ENCODE measurements at regions not wholly inside any gene's neighbourhood (a gene's known extent, or its start where the extent isn't known, plus 50 kb on each side); places are given as distances from the start of the nearest gene placed in this dataset.
"Not testable (repeated sequence)": the region's sequence is repeated elsewhere in the genome, so short reads cannot be mapped to it uniquely, and the experiment has no call there.

DNA sequence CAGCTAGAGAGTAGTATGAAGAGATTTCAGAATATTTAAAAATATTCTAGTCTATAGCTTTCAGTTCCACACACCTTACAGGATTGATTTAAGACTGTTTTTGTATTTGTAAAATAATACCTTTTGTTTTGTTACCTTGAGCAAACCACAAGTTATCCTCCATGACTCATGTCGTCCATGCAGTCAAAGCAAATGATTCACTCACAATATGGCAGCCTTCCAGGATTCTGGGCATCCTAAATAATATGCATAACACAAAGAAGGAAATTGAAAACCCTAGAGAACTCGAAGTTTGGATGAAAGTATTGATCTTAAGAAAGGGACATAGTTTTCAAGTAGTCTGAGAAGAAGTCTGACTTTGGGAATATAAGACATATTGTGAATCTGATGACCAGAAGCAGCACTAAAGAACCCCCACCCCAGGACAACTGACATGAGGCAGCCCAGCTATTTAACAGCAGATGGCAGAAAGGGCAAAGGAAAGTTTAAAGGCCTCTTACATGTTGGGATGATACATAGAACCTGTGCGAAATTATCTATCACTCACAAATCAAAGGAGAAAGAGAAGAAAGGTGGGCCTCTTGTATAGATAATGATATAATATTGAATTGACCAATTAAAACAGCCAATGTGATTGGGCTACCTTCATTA lies 857.9 kb downstream of the BRINP3 start:
- DNase-seq, result peak; percentile 88

DNA sequence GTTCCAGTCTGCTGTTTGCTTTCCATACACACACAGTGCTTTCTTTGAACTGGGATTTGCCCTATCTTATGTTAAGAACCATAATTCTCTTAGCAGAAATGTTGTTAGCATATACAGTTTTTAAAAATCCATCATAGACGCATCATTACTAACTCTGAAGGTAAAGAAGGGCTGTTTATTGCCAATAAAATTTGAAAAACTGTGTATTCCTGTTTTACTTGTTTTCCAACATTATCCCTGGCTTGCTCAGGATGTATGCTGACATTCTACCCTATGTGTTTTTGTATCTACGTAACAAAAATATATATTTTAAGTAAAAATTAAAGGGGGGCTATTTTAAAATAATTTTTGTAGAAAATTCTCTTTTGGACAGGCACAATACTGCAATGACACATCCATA lies 857.2 kb downstream of the BRINP3 start:
- DNase-seq, result no peak

DNA sequence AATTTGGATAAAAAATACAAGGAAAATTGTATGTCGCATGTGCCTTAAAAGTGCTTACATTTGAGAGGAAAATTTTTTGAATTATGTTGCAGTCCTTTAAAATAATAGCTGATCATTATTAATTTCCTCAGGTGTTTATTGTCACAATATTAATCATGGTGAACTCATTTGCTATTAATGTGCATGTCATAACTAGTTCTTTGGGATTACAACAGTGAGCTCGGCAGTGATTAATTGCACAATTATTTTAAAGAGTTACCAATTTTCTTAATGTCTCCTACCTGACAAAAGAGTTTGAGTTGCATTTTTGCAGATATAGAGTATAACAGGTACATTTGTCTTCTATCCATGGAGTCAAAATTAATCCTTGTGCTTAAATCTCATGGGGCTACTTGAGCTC lies 854.3 kb downstream of the BRINP3 start:
- no peak for DNase-seq

DNA sequence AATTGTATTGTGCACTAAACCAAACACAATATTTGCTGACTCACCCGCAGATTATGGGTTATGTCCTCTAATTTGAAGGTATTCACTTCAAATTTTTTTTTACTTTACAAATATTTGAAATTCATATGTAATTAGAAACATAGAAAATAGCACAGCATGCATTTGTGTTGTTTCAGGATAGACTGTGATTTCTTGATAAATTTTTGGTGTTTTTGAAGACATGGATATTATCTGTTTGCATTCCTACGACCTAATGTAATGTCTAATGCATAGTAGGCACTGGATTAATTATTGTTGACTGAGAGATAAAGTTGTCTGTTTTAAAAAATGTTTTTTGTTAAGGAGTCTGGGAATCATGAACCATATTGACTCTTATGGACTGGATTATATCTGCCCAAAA lies 850.2 kb downstream of the BRINP3 start:
- no peak for DNase-seq

DNA sequence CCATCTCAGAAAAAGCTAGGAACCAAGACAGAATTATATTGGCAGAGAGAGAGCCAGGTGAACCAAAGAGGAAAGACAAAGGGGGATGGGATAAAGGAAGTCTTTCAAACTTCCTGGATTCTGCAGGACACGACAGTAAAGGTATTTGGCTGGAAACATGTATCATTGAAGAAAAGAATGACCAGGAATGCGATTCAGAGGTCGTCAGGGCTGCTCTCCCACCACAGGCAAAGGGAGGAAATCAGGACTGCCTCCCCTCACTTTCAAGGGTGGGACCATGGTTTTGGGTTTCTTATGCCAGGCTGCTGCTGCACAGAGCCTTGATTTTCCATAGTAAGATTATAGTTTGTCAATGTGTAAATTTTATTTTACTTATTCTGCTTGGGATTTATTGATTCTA lies 848.8 kb downstream of the BRINP3 start:
- DNase-seq, result no peak

DNA sequence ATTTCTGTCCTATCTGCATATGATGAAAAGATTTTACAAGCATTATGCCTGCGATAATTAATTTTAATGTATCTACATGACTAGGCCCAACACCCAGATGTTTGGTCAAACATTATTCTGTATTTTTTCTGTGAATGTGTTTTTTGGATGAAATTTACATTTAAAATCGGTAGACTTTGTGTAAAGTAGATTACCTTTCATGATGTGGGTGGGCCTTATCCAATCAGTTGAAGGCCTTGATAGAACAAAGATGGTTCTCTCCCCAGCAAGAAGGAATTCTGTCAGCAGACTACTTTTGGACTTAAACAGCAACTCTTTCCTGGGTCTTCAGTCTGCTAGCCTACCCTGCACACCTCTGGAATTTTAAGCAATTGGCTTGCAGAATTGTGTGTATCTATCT lies 844.0 kb downstream of the BRINP3 start:
- no peak for DNase-seq

DNA sequence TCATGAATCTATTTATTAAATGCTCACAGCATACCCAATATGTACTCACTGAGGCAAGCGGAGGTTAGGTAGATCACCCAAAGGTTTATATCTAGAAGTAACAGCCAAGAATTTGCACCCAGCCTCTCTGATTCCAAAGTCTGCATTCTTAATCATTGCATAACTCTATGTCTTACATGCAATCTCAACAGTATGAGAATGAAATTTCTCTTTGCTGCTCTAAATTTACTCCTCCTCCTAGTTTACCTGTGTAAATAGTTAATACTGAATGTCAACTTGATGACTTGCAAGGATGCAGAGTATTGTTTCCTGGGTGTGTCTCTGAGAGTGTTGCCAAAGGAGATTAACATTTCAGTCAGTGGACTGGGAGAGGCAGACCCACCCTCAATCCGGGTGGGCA lies 840.6 kb downstream of the BRINP3 start:
- DNase-seq, result no peak

DNA sequence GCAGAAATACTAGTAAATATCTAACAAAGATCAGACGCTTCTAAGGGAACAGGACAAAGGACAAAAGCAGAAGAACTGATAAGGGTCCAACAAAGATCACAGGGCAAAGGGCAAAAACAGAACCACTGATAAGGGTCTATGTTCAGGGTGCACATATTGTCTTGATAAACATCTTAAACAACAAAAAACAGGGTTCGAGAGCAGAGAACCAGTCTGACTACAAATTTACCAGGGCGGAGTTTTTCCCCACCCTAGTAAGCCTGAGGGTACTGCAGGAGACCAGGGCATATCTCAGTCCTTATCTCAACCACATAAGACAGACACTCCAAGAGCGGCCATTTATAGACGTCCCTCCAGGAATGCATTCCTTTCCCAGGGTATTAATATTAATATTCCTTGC lies 833.5 kb downstream of the BRINP3 start:
- DNase-seq, result not testable (repeated sequence)

DNA sequence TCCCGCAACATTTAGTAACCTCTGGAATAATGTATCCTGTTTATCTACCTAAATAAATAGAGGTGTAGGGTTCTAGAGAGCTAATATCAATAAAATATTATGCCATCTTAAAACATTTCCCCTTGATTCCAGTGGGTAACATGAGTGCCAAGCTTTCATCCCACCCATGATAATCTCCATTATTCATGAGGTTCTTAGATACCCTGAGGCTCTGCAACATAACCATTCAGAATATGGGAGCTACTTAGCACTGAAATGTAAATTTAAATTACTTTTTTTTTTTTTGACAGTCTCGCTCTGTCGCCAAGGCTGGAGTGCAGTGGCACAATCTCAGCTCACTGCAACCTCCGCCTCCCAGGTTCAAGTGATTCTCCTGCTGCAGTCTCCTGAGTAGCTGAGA lies 832.7 kb downstream of the BRINP3 start:
- DNase-seq, result no peak

DNA sequence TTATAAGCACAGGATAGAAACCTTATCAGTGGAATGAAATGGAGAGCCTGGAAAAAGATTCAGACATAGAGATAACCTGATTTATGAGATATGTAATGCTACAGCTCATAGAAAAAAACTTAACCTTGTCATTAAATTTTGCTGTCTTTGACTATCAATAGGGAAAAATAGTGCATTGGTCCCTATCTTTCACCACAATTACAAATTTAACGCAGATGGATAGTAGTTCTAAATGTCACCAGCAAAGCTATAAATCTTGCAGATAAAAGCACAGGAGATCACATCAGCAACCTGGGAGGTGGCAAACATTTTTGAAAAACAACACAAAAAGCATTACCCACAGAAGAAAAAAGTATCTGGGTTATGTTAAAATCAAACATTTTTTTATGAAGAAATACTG lies 831.6 kb downstream of the BRINP3 start:
- no peak for DNase-seq

DNA sequence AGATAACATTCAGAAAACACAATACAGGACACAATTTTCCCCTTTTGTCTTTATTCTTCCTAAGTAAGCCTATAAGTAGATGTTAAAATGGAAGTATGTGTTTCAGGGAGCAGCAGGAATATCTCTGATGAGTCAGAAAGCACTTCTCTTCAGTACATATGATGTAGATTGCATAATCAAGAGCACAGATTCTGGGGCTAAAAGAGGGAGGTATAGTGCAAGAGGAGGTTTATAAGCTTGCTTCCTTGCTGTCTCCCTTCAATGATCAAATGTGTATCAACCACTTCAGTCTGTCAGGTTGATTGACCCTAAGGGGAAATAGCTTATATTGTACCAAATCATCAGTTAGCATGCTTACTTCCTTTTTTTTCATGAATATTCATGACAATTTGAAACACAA lies 822.8 kb downstream of the BRINP3 start:
- peak; percentile 48 for DNase-seq

DNA sequence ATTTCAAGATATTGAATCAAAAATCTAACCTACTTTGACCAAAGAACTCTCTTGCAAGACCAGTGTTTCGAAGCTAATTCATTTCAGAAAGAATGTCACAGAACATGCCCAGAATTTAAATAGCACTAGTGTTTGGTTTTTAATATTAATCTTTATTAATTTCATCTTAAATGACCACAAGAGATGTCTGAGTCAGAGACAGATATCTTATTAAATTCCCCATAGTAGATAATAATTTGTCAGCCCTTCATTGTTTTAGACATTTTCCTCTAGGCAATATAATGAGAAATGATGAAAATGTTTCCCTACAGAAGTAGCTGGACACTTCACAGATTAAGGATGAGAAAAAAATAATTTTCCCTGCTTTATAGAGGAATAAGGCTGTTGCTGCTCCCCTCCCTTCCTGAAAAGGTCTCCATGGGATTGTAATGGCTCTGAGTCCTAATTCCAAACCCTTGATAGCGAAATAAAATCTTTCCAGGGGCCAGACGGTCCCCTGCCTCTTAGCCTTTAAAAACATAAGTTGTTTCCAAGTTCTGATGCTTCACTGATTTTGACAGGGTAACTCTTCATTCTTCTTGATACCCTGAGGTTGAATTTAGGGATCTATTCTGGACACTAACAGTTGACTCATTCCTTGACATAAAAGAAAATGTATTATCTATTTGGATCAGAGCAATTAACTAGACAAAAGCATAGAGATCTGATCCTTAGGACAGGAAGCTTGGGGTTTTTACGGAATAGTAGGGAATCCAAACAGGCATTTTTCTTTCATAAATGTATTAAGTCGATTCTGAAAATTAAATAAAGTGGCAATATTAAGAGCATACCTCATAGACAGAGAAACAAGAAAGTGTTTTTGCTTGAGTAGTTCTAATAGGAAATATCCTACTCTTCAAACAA lies 820.8 kb downstream of the BRINP3 start:
- DNase-seq, result no peak

DNA sequence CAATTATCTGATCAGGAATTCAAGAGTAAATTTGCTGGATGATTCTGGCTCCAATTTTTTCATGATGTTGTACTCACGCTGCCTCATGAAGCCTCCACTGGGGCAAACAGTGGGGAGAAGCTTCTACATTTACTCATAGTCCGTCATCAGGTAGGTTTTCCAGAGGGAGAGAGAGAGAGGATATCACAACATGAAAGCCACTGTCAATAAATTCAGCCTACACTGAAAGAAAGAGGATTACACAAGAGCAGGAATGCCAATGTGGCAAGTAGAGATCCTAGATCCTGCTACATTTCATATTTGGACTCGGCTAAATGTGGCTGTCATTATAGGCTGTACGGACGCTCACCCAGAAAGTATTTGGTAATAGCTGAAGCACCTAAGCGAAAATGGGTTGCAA lies 819.9 kb downstream of the BRINP3 start:
- DNase-seq, result peak; percentile 47

DNA sequence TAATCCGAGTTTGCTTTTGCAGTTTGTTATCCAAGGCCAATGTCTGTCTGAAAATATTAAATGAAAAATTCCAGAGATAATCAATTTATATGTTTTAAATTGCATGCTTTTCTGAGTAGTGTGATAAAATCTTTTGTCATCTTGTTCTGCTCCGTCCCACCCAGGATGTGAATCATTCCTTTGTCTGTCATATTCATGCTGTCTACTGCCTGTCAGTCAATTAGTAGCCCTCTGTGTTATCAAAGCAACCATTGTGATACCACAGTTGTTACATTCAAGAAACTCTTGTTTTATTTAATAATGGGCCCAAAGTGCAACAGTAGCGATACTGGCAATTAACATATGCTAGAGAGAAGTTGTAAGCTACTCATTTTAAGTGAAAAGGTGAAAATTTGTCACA lies 819.3 kb downstream of the BRINP3 start:
- DNase-seq, result no peak

DNA sequence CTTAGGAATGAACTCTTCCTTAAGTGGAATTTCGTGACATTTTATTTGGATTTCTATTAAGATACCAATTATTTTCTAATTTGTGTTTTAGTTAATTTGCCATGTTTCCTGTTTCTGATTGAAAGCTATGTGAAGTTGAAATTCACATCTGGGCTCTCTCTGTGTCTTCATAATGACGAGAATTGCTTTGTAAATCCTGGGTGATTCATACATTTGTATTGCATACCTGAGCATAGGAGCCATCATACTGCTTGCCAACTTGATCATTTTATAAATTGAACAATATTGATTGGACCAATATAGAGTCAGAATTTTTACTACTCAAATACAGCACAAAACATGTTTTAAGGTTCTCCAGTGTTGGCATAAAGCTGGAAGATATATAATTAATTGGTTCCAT lies 817.9 kb downstream of the BRINP3 start:
- no peak for DNase-seq

DNA sequence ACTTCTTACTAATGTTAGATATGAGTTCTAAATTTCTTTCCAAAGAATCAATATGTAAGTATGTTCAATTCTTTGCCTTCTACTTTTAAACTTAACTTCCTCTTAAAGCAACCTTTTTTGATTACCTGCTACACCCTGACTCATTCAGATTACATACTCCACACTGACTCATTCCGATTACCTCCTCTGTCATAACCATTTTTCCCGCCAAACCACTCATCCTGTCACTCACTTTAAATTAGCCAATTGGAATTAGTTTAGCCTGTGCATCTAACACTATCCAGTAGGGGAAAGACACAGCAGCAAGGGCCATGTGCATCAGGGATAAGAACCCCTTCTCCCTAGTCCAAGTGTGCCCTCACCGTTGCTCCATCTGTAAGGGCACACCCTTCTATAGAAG lies 815.5 kb downstream of the BRINP3 start:
- peak; percentile 7 for DNase-seq

DNA sequence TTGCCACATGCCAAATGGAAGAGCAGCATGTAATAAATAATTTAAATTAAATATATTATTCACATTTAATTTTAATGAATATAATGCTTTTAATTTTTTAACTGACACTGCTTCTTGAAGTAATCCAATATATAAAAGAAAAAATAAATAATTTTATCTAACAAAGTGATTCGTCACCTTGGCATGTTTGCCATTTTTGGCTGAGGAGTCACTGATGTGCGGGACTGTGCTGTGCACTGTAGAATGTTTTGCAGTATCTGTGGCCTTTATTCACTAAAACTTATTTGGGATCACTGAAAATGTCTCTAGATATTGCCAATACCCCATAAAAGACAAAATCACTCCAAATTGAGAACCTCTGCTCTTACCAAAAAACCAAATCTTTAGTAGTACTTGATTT lies 807.8 kb downstream of the BRINP3 start:
- peak; percentile 62 for DNase-seq

DNA sequence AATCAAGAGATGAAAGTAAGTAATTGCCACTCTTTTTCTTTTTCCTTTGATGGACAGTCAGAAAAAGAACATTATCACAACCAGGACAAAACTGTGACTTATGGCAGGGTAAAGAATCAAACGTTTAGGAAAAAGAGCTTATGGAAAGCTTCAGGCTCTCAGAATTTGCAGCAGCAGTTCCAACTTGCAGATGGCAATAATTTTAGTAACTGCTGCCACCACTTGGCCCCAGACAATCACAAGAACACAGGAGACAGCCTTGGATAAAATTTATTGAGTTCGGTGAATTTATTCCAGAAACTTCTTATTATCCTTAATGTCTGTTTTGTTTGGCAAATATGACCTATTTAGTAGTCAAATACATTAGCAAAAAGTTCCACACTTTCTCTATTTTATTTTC lies 804.4 kb downstream of the BRINP3 start:
- no peak for DNase-seq

DNA sequence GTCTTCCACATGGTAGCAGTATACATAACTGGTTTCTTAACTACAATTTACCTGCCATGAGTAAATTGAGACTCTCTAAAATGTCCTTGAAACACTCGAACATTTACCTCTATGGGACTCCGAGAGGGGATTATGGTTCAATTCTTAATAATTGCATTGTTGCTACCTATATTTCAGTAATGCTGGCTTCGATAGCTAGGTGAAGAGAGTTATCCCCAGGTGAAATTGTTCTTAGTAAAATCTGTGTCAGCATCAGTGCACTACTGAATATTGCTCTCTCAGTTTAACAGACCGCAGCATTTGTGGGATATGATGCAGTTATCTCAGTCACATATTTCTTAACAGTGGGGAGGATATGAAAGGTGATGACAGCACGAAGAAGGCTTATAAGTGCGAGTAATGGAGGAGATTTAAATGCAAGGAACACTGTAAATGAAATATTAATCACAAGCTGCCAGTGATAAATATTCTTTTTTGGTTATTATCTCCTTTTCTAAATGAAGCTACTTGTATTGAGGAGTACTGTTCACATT lies 801.9 kb downstream of the BRINP3 start:
- DNase-seq, result peak; percentile 59

DNA sequence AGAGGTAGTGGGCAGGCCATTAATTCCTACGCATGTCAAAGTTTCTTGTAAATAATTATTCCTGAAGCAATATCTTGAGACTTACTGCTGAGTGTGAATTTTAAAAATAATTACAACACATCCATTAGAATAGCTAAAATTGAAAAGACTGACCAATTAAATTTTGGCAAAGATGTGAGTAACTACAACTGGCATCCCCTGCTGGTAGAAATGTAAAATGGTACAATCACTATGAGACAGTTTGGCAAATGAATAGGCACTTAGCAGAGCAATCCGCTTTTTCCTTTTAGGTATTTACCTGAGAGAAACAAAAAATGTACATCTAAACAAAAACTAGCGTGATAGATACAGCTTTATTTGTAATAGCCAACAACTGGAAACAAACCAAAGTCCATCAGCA lies 798.9 kb downstream of the BRINP3 start:
- no peak for DNase-seq

DNA sequence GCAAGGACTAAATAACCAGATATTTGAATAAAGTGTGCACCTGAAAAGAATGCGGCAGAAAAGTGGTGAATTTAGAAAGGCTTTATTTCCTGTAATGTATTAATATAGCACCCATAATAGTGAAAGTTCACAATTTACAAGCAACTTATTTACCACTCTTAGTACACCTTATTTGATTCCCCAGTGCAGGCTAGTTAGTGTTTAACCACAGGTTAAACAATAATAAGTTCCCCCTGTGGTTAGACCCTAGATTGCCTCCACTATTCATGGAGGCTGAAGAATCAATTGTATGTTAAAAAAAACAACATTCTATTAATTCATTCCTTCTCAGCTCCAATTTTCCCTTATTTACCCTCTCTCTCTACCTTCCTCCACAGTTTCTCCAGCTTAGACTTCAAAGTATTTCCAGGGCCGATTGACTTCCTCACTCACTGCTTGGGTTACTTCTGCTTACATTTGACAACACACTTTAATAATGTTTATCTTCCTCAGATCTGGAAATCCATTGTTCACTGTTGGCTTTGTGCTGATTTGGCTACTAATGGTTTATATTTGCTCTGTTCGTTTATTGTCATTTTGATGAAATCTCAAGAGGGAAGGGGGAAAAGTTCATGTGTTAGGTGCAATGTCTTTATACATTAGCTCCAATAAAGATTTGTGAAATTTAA lies 796.3 kb downstream of the BRINP3 start:
- DNase-seq, result no peak

DNA sequence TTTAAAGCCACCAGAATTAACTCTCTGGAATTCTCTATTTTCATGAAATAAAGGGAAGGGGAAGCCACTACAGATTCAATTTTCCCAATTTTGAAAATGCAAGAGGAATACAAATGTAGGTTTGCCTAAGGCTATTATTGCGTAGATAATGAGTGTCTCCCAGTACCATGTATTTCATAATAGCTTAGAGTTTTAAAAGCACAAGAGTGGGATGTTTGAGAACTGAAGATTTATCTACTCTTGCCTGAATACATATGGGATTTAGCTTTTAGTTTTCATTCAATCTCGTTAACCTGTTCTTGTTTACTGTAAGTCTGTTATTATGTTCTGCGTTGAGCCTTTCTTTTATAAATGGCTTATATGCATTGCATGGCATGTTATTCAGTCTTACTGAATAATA lies 795.1 kb downstream of the BRINP3 start:
- no peak for DNase-seq

DNA sequence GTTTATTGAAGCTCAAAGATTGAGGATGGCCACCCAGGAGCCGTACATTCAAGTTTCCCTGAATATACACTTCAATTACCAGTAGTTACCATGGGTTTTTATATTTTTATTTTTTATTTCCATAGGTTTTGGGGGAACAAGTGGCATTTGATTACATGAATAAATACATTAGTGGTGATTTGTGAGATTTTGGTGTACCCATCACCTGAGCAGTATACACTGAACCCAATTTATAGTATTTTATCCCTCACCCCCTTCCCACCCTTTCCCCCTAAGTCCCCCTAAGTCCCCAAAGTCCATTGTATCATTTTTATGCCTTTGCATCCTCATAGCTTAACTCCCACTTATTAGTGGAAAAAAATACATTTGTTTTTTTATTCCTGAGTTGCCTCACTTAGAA lies 791.4 kb downstream of the BRINP3 start:
- no peak for DNase-seq

DNA sequence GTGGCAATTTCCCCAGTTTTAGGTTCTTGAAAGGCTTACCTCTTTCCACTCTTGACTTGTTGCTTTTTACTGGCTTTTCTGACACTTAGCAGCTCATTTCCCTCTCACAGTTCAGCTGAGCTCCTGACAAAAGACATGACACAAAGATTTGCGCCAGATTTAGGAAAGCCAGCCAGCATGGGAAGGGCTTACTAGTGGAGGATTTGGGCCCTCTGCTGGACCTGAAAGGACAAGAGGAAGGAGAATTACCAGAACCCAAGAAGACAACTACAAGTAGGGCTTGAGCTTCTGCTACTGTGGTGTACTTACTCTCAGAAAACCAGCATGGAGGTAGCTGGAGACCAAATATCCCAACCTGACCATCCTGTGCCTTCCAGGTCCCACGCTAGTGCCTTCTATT lies 784.5 kb downstream of the BRINP3 start:
- DNase-seq, result peak; percentile 6
